ENCODE measurements at regions not wholly inside any gene's neighbourhood (a gene's known extent, or its start where the extent isn't known, plus 50 kb on each side); places are given as distances from the start of the nearest gene placed in this dataset.

DNA sequence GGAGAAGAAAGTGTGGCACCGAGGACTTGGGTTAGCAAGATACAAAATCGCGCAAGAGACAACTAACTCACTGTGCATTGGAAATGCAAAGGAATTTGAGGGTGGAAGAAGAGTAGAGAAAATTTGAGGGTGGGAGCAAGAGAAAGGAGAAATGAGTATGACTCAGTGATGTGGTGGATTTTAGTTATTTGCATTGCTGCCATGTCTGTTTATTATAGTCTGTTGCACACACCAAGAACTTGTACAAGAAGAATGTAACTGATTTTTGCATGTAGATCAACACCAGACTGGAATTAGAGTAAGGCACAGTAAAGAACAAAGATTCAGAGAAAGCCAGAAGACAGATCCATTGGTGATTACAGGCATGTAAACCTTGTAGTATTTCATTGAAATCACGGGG, 71.6 kb upstream of the SMIM36 start:
- no peak for DNase-seq (ENCODE audit: low spot score)

DNA sequence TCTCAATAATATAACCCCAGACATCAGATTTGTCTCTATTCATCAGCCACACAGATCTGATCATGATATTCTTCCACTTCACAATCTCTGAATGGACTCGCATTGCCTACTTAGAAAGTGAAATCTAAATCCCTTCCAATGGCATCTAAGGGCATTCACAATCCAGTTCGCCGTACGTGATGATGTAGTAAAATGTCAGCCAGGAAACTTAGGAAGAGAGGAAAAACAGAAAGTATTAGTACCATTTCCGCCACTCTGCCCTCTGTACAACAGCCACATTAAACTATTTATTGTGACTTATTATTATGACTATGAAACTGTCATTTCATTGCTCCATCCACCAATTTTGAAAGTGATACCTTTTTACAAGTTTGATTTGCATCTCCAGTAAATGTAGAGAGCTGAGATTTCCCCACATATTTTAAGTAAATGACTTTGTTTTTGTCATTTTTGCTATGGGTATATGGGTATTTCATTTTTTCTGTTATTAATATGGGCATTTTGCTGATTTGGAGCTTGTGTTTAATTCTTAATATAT, 69.4 kb upstream of the SMIM36 start:
- no peak for DNase-seq (ENCODE audit: low spot score)

DNA sequence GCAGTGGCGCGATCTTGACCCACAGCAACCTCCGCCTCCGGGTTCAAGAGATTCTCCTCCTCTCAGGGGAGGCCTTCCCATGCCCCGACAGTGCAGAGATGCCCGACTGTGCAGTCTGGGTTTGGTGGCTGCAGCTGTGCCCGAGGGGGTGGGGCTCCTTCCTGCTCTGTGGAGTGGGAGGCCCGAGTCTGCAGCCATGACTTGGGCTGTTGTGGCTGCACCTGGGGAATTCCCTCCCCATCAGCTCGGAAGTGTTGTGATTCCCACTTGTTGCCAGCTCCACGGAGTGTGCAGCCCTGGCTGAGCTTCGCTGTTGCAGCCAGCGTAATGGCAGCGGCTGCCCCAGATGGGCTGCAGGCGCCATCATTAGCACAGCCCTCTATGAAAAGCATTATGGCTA, 66.4 kb upstream of the SMIM36 start:
- no peak for DNase-seq (ENCODE audit: low spot score)

DNA sequence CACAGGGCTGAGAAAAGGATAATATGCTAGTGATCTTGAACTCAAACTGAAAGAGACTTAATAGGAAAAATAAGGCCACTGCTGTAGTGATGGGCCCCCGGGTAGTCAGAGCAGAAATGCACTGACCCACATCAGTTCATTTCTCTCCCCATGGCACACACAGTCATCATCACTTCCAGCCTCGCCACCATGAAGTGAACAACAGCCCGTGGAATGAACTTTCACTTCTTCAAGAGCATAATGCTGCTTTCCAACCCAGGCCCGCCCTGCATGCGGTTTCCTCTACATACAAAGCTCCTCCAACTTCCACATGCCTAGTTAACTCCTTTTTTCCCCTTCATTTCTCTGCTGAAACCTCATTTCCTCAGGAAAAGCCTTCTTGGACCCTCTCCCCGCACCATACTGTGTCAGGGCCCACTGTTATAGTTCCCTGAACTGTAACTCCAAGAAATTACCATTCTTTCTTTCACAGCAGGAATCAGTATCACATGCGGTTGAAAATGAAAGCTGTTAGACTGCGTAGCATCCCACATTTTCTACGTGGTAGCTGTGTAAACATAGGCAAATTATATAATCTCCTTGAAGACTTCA, 65.8 kb upstream of the SMIM36 start:
- DNase-seq (ENCODE audit: low spot score), result no peak

DNA sequence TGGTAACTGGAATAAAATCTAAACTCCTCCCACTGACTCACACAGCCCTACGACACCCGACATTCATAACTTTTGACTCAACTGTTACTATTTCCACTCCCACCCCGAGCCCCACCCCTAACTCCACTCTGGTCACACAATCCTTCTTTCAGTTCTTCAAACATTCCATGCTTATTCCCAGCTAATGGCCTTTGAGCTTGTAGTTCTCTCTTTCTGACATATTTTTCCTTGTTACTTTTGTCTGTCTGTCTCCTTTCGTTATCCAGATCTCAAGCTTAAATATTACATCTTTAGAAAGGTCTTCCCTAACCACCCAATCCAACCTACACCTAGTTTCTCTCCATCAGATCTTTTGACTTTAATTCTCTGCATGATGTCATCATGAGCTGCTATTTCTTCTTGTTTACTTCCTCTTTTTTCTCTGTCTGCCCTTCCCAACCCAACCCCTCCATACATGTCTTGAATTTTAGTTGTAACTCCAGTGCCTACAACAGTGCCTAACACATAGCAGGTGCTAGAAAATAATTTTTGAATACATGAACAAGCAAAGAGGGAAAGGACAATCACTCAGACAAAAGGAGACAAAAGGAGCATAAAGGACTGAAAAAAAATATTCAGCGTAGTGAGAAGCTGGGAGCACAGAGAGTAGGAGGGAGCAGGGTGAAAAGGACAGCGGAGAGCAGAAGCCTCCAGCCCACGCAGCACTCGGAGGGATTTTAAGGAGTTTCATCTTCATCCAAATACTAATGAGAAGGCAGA, 65.2 kb upstream of the SMIM36 start:
- no peak for DNase-seq (ENCODE audit: low spot score)

DNA sequence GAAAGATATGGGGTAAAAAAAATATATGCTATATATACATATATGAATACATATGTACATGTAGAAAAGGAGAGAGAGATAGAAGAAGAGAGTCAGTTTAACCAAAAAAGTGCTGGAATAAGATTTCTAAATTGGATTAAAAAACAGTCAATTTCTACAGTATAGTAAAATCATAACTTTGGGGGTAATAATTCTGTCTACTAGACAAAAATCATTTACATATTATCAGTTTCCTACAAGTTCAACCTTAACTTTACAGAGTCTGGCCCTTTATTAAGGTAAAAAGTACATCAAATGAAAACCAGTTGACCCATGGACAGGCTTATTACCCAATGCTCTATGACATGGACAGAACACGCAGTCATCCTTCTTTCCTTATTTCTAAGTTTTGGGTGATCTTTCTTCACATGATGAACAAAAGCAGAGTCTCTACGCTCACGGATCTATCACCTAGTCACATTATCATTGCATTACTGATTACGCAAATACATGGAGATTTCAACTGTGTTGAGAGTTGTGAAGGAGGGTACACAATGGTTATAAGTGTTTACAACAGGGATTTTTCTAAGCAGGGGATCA, 63.9 kb upstream of the SMIM36 start:
- DNase-seq (ENCODE audit: low spot score), result no peak

DNA sequence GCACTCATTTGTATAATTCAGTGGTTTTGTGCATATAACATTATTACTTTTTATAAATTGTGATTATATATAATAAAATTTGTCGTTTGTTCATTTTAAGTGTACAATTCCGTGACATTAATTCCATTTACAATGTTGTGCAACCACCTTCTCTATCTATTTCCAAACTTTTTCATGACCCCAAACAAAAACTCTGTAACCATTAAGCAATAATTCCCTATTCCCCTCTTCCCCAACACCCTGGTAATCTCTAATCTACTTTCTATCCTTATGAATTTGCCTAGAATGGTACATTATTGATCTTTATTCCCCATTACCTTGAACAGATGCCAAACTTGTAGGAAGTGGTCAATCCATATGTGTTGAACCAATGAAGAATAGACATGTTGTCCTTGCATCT, 61.3 kb upstream of the SMIM36 start:
- DNase-seq (ENCODE audit: low spot score), result no peak

DNA sequence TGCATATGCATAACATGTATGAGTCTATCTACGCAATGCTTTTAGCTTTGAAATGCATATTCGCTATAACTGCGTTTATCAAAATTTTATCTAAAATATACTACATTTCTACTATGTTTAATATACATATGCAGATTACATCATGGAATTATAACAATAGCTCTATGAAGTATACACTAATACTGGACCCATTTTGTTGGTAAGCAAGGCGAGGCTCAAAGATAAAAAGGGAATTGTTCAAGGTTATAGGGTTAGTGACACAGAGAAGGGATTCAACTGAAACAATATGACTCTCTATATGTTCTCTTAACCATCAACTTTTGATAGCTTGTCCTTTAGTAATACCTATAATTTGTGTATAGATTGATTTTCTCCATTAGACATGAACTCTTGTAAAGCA, 60.9 kb upstream of the SMIM36 start:
- DNase-seq (ENCODE audit: low spot score), result no peak

DNA sequence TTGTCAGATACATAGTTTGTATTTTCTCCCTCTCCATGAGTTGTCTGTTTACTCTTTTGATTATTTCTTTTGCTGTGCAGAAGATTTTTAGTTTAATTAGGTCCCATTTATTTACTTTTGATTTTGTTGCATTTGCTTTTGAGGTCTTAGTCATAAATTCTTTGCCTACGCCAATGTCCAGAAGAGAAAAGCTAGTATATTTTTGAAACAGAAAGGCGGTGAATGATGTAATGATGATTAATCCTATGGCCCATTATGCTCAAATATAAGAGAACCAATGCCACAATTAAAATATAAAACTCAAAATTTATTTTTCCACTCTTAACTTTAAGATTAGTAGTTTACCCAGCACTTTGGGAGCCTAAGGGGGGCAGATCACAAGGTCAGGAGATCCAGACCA, 59.8 kb upstream of the SMIM36 start:
- no peak for DNase-seq (ENCODE audit: low spot score)

DNA sequence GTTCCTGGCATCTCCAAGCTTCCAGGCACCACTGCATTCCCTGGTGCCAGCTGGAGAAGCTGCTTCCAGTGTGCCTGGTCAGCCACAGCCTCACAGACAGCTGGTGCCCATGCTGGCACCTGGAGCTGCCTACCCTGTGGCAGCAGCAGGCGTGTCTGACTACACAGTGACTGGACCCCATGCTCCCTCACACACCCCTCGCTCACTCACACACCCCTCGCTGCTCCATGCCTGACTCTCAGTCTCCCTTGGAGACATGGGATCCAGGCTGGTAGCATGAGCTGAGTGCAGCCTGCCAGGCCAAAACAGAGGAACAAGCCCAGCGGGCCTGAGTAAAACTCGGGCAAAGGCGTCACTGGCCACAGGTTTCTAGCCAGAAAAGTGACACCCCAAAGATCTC, 59.1 kb upstream of the SMIM36 start:
- DNase-seq (ENCODE audit: low spot score), result no peak

DNA sequence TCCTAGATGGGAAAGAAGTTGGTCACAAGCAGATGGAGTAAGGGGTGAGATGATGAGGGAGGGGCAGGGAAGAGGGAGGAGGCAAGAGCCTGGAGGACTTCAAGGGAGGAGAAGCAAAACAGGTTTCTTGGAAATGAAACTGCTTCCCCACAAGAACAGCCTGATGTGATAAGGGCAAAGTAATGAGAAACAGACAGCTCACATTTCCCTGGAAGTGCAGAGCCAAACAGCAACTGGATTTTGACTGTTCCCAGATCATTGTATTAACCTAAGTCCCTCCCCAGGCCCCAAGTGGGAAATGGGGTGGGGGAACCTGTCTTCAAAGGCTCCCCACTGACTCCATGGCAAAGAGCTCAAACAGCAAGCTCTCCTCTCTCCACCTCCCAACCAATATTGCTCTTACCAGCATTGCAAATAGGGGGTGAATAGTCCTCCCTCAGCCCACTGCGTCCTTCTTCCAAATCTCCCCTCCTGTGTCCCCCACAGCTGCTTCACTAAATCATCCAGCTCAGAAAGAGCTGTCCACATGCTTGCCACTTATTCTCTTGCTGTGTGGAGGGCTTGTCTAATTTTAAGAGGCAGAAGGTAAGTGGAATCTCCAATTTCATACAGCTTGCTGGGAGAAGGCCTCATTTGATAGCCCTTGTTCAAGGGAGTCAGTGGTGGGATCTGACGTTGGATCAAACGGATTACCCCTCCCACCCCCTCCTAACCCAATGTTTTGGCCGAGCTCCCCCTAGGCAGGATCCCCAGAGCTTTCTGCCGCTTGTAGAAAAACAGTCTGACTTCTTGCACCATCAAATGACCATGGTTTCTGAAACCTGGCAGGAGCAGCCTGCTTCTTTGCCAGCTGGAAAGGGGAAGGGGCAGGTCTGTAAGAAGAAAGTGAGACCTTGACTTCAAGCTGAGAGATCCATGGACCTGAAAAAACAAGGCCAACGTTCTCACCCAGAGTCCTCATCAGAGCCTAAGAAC, 56.3 kb upstream of the SMIM36 start:
- no peak for DNase-seq (ENCODE audit: low spot score)

DNA sequence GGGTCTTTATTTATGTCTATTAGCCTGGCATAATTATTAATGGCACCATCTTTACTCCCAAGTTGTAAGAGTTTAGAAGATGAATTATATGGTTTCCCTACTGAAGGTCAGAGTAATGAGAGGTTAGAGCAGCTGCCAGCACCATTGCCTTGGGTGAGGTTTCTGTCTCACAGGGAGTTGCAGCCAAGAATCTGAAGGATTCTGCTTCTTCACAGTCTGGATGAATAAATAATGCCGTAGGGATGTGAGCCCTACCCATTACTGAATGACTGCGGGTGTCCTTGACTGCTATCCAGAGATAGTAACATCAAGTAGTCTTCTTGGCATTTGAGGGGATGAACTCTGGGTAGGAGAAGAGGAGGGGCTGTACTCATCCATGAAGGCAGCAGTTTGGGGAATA, 52.8 kb upstream of the SMIM36 start:
- no peak for DNase-seq (ENCODE audit: low spot score)

DNA sequence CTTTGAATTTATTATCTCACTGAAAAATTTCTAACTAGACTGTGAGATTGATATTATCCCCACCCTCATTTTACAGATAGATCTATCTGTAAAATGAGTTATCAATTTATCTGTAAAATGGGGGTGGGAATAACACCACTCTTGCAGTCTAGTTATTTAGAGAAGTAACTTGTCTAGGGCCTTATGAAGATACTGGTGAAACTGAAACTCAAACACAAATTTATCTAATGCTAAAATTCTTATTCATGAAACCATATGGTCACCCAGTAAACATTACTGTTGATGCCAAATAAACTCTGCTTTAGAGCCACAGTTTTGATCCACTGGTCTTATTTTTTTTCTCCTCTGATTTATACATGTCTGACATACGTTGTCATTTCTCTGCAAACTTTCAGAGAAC, 52.1 kb upstream of the SMIM36 start:
- DNase-seq (ENCODE audit: low spot score), result no peak

DNA sequence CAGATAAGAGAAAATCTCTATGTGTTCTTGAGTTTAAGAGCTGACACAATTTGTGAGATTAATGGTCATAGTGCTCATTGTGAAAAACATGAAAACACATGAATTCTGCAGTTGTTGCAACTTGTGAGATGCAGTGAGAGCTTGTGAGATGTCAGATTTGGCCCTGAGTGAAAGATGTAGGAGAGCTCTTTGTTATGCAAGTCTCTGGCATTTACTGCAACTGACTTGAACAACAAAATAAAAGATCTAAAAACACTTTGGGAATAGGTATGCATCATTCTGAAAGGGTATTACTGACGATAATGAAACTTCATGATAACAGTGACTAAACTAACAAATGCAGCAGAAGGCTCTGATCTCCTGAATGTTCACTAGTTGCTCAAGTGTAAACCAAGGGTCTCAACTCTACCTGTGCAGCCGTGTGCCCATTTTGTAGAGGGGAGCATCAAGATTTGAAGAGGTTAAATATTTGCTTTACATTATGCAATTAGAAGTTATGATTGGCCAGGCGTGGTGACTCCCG, 50.8 kb upstream of the SMIM36 start:
- DNase-seq (ENCODE audit: low spot score), result no peak

DNA sequence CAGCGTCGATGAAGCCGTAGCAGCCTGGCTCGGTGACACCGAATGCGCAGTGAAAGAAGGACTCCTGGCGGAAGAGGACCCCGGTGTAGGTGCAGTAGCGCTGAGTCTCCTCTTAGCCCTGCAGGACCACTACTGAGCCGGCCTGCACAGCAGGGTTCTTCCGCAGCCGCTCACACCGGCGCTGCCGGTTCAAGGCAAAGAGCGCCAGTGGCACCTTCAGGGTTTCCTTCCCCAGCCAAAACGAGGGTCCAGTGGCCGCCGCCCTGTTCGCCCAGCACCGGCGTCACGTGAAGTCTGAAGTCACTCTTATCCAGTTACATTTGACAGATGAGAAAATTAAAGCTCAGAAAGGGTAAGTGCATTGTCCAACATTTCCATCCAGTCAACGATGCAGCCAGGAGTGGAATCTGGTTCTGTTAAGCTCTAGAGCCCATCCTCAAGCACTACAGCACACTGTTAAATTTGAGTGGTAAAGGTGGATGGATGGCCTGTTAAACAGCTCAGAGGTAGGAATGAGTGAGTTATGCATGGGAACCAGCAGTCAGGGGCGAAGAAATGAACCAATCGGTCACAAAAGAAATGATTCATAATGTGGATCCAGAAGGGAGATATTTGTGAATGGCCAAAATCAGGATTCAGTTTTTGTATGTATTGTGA, 50.2 kb upstream of the SMIM36 start:
- no peak for DNase-seq (ENCODE audit: low spot score)

All from iPS-NIHi11 (cell line).